NCI-H1436 (cell line): ENCODE measurements at regions not wholly inside any gene's neighbourhood (a gene's known extent, or its start where the extent isn't known, plus 50 kb on each side); places are given as distances from the start of the nearest gene placed in this dataset.

Source experiments
- DNase-seq: peaks from one replicate; lab custom pipeline; 2025; lab: John Stamatoyannopoulos, UW

GRCh38 chr12:102596031-102596430, 115.7 kb upstream of the IGF1 start:
- no peak for DNase-seq

- no peak for DNase-seq
These were observed 115.0 kb upstream of the IGF1 start for GRCh38 chr12:102595315-102595714.

GRCh38 chr12:102593134-102593533, 112.8 kb upstream of the IGF1 start:
- DNase-seq = no peak

- no peak for DNase-seq
These were observed 111.8 kb upstream of the IGF1 start for GRCh38 chr12:102592134-102592533.

- DNase-seq = no peak
These were observed 92.9 kb upstream of the IGF1 start for GRCh38 chr12:102573237-102573636.

GRCh38 chr12:102571889-102572288, 91.5 kb upstream of the IGF1 start:
- no peak for DNase-seq

- no peak for DNase-seq
These were observed 89.9 kb upstream of the IGF1 start for GRCh38 chr12:102570256-102570655.

GRCh38 chr12:102569803-102570202, 89.4 kb upstream of the IGF1 start:
- no peak for DNase-seq

GRCh38 chr12:102568276-102568675, 87.9 kb upstream of the IGF1 start:
- DNase-seq = no peak

GRCh38 chr12:102567031-102567985, 86.9 kb upstream of the IGF1 start:
- DNase-seq = no peak

DNA sequence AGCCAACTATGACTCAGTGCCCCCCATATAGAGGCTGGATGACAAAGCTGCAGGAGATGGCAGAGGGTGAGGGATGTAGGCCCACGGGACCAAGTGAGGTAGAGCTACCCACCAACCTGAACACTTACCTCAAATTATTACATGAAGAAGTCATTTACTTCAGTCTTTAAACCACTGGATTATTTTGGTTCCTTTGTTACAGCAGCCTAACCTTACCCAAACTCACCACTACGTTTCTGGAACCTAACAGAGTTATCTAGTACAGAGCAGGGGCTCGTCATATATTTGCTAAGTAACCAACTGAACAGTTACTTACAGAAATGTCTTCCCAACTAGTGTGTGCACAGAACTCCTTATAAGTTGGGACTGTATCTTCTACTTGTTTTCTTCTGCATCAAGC, 85.2 kb upstream of the IGF1 start:
- no peak for DNase-seq

DNA sequence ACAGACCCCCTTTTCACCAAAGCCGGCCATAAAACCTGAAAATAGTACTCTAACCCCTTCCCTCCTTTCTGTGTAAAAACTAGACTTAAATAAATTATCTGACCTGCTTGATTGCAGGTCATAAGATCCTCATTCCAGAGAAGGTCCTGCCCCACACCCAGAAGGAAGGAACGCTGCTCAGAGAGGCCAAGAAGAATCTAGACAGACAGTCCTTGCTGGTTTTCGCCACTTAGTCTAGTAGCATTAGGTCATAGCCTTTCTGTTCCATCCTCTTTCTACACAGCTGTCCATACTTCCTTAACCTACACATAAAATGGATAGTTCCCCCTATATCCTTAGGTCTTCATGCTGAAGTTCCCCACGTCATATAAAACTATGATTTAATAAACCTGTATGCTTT, 83.7 kb upstream of the IGF1 start:
- DNase-seq = no peak

DNA sequence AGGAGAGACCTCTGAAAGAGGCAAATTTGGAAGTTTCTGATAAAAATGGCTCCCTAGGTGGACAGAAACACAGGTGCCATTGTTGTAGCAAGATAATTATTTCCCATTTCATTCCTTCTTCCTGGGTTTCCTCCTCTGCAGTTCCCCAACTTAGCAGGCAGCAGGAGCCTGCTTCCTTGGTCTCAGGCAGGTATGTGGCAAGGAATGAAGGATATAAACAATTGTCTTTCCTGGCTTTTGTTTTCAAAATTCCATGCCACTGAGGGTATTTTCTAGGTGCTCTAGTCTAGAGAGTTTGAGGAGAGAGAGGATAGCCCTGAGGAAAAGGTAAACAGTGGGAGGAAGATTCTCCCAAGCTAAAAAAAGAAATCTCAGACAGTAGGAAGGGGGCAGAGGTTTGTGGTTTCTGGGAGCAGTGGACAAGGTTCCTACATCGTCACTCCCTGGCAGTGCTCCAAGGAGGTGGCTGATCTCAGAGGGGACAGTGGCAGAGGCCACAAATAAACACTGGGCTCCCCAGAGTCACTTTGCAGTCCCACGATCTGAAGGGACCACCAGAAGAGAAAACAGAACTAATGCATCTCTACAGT, 82.6 kb upstream of the IGF1 start:
- no peak for DNase-seq

DNA sequence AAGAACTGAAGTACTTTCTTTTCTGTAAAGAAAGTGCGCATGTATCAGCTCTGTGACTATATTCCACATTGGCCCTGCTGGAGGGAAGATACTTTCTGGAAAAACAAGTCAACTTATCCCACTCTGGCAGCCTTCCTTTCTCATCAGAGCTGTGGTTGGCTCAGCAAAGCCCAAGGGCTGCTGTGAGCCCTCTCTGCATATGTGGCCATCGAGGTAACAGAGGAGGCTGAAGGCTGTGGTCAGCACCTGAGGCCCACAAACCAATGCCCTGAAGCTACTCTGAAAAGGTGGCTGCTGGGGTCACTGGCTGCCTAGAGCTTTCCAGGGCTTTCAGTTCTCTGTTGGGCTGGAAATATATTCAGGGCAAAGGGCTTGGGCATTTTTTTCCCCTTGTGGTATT, 70.8 kb upstream of the IGF1 start:
- DNase-seq = no peak

- DNase-seq = no peak
These were observed 69.3 kb upstream of the IGF1 start for GRCh38 chr12:102549691-102550090.

GRCh38 chr12:102548543-102548942, 68.2 kb upstream of the IGF1 start:
- DNase-seq = no peak

- DNase-seq = no peak
These were observed 63.4 kb upstream of the IGF1 start for GRCh38 chr12:102543494-102544485.

DNA sequence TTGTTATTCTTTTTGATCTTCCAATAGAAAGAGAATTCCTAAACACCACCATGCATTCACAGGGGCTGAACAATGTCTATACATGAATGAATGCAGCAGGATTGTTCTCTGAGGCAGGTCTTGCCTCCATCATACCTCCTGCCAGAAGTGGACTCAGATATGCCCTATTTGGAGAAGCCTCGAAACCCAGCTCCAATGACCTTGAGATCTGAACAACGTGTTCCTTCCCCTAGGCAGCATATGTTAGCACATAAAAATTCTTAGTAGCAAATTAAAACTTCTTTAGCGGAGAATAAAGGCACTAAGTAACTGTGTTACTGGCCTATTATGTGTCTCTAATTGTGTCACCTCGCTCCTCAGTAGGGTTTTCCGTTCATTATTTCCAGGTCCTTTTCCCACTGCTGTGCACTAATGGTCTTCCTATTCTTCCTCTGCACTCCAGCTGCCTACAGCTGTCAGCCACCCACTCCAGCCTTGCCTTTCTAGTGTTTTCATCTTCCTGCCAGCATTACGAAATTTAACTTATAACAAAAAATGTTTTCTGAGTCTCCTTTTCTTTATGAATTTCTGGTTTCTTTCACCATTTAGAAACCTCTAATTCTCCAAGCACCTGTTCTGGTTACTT, 62.6 kb upstream of the IGF1 start:
- DNase-seq = no peak

DNA sequence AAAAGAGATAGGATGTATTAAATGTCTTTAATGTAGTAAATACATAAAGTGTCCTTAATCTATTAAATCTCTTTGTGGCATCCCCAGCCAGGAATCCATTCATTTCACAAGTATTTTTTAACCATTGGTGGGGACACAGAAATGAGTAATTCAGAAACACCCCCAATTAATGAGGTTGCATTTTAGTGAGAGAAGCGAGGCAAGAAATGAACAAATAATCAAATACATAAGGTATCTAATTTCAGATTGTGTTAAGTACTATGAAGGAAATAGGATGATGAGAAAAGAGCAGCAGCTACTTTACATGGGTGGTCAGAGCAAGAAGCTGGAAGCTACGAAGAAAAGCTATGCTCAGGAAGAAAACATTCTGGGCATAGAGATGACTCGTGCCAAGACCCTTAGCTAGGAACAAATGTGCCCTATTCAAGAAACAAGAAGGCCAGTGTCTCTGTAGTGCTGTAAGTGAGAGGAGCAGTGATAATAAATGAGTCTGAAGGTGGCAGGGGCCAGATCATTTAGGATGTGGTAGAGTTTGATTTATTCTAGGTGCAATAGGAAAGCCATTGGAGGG, 60.5 kb upstream of the IGF1 start:
- no peak for DNase-seq

DNA sequence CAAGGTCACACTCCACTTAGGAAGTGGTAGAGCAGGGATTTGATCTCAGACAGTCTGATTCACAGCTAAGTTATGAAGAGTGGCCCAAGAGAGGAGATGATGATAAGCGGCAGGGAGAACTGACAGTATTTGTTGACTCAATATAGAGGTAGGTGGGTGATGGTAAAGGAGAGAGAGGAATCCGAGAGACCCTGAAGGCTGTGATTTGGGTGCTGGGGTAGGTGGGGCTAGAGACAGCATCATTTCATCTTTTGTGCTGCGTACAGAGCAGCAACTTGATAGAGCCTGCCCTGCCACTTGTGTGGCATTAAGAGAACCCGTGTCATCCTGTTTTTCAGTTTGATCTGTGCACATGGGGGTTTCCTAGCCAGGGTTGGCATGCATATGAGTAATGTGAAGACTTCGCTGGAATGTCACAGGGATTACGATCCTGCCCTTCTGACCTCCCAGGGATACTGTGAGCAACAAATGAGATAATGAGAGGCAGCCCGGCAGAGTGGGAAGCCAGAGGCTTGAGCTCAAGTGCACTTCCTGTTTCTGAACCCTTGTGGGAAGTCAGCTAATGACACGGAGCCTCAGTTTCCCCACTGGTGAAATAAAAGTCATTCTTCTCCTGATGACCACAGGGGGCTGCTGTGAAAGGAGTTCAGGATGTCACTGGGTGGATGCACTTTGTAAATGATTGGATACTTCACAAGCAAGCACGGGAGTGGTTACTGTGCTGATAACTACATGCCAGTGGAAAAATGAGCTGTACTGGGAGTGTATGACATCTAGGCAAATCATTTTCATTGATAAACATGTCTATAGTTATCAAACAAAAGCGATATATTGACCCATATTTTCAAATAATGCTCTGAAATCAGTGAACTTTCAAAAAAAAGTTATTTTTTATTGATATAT, 59.5 kb upstream of the IGF1 start:
- no peak for DNase-seq
